ENCODE measurements at regions not wholly inside any gene's neighbourhood (a gene's known extent, or its start where the extent isn't known, plus 50 kb on each side); places are given as distances from the start of the nearest gene placed in this dataset.

- DNase-seq (ENCODE audit: low read depth), result no peak
Observed at GRCh38 chr14:38507299-38507698, 251.4 kb upstream of the CLEC14A start.

- no peak for DNase-seq (ENCODE audit: low read depth)
Observed at GRCh38 chr14:38505973-38506249, 250.0 kb upstream of the CLEC14A start.

- no peak for DNase-seq (ENCODE audit: low read depth)
Observed at GRCh38 chr14:38505221-38505972, 249.5 kb upstream of the CLEC14A start.

- DNase-seq (ENCODE audit: low read depth), result no peak
Observed at GRCh38 chr14:38504175-38504574, 248.3 kb upstream of the CLEC14A start.

- DNase-seq (ENCODE audit: low read depth), result no peak
Observed at GRCh38 chr14:38502239-38502638, 246.3 kb upstream of the CLEC14A start.

GRCh38 chr14:38500125-38500524, 244.2 kb upstream of the CLEC14A start:
- no peak for DNase-seq (ENCODE audit: low read depth)

- DNase-seq (ENCODE audit: low read depth), result no peak
Observed at GRCh38 chr14:38496092-38496491, 240.2 kb upstream of the CLEC14A start.

GRCh38 chr14:38490273-38490672, 234.4 kb upstream of the CLEC14A start:
- DNase-seq (ENCODE audit: low read depth), result no peak

- no peak for DNase-seq (ENCODE audit: low read depth)
Observed at GRCh38 chr14:38485026-38485425, 229.1 kb upstream of the CLEC14A start.

GRCh38 chr14:38481952-38482678, 226.2 kb upstream of the CLEC14A start:
- no peak for DNase-seq (ENCODE audit: low read depth)

- no peak for DNase-seq (ENCODE audit: low read depth)
Observed at GRCh38 chr14:38469156-38469555, 213.3 kb upstream of the CLEC14A start.

- DNase-seq (ENCODE audit: low read depth), result no peak
Observed at GRCh38 chr14:38442208-38442607, 186.3 kb upstream of the CLEC14A start.

GRCh38 chr14:38432186-38432585, 176.3 kb upstream of the CLEC14A start:
- DNase-seq (ENCODE audit: low read depth), result no peak

GRCh38 chr14:38431156-38431555, 175.3 kb upstream of the CLEC14A start:
- no peak for DNase-seq (ENCODE audit: low read depth)

GRCh38 chr14:38430522-38430921, 174.6 kb upstream of the CLEC14A start:
- no peak for DNase-seq (ENCODE audit: low read depth)

- DNase-seq (ENCODE audit: low read depth), result no peak
Observed at GRCh38 chr14:38425324-38425976, 169.6 kb upstream of the CLEC14A start.

GRCh38 chr14:38420048-38420447, 164.2 kb upstream of the CLEC14A start:
- no peak for DNase-seq (ENCODE audit: low read depth)

GRCh38 chr14:38419579-38419978, 163.7 kb upstream of the CLEC14A start:
- DNase-seq (ENCODE audit: low read depth), result no peak

- no peak for DNase-seq (ENCODE audit: low read depth)
Observed at GRCh38 chr14:38412654-38413053, 156.8 kb upstream of the CLEC14A start.

- DNase-seq (ENCODE audit: low read depth), result no peak
Observed at GRCh38 chr14:38410442-38410841, 154.5 kb upstream of the CLEC14A start.

- DNase-seq (ENCODE audit: low read depth), result no peak
Observed at GRCh38 chr14:38409071-38409705, 153.3 kb upstream of the CLEC14A start.

- no peak for DNase-seq (ENCODE audit: low read depth)
Observed at GRCh38 chr14:38405851-38406635, 150.2 kb upstream of the CLEC14A start.
